Memory B cell (primary cell): ENCODE measurements at regions not wholly inside any gene's neighbourhood (a gene's known extent, or its start where the extent isn't known, plus 50 kb on each side); places are given as distances from the start of the nearest gene placed in this dataset.

Experiments used
- ATAC-seq: fragments of 150-1000 bp; cut with Tn5 transposase; 2 replicates; pipeline ENCODE4 v1.10.0; 2021; ENCODE audit warnings: low read depth, mild to moderate bottlenecking, moderate library complexity
- DNase-seq, 2 donors: peaks; one replicate each; pipeline ENCODE4 v3.0.0; 2022; ENCODE audit warnings: low spot score in 2 of 2
- H3K27ac Mint-ChIP-seq: one replicate; pipeline ENCODE4 v1.8.0; 2022; ENCODE audit warnings: mild to moderate bottlenecking, moderate library complexity, mixed read lengths
- H3K27me3 Mint-ChIP-seq: one replicate; pipeline ENCODE4 v1.8.0; 2022; ENCODE audit warnings: mixed read lengths
- H3K36me3 Mint-ChIP-seq: one replicate; pipeline ENCODE4 v1.8.0; 2022; ENCODE audit warnings: mild to moderate bottlenecking, mixed read lengths
- H3K4me1 Mint-ChIP-seq: one replicate; pipeline ENCODE4 v1.8.0; 2022; ENCODE audit warnings: mixed read lengths
- H3K4me3 Mint-ChIP-seq: one replicate; pipeline ENCODE4 v1.8.0; 2022; ENCODE audit warnings: mild to moderate bottlenecking, moderate library complexity, mixed read lengths
- H3K9me3 Mint-ChIP-seq: one replicate; pipeline ENCODE4 v1.8.0; 2022; ENCODE audit warnings: mixed read lengths

DNA sequence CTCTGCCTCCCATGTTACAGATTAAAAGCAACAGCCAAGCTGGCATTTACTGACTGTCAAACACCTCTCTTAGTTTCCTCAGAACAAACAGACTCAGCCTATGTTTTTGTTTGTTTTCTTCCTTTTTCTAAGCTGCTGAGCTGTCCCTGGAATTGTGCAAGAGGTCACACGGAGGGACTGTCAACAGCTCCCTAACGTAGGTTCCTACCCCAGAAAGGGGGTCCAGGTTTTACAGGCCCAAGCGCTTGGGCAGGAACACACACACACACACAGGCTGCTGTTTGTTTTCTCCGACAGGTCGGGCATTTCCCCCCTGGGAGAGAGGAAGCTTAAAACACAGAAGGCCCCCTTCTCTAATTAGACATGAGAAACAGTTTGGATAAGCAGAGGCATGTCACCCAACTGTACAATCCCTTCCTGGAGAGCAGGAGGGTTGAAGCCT lies 739.6 kb upstream of the TBX3 start:
- no peak overlapping the region for H3K4me3 Mint-ChIP-seq
- ATAC-seq (no peak), DNase-seq (no peak)
- no peaks in the 10 kb centered on the region for H3K4me1 Mint-ChIP-seq
- H3K36me3 Mint-ChIP-seq, result no peaks in the 10 kb centered on the region
- H3K27ac Mint-ChIP-seq, result no peak overlapping the region
- peaks cover 4% of the 10 kb centered on the region for H3K9me3 Mint-ChIP-seq
- no peaks in the 10 kb centered on the region for H3K27me3 Mint-ChIP-seq

DNA sequence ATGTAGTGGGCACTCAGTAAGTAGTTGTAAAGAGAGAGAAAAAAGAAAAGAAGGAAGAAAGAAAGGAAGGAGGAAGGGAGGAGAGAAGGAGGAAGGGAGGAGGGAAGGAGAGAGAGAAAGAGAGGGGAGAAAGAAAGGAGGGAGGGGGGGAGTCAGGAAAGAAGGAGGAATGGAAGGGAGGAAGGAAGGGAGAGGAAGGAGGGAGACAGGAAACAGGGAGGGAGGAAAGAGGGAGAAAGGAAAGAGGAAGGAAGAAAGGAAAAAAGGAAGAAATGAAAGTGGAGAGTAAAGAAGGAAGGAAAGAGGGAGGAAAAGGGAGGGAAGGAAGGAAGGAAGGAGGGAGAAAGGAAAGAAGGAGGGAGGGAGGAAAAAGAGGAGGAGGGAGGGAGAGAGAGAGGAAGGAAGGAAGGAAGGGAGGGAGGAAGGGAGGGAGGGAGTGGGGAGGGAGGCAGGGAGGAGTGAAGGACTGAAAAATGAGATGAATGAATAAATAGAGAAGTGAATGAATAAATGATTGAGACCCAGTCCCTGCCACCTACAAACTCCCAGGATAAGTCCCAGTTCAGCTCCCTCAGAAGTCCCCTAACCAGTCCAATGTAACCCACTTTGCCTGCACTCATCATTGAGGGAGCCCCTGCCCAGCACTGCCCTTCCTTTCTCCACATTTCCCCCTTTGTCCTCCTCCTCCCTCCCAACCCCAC lies 739.0 kb upstream of the TBX3 start:
- DNase-seq, result no peak
- Mint-ChIP-seq H3K4me3 (no peak overlapping the region), H3K27me3 (no peaks in the 10 kb centered on the region), H3K36me3 (no peaks in the 10 kb centered on the region), H3K27ac (no peak overlapping the region), H3K9me3 (peaks cover 4% of the 10 kb centered on the region), H3K4me1 (no peaks in the 10 kb centered on the region)
- no peak for ATAC-seq

DNA sequence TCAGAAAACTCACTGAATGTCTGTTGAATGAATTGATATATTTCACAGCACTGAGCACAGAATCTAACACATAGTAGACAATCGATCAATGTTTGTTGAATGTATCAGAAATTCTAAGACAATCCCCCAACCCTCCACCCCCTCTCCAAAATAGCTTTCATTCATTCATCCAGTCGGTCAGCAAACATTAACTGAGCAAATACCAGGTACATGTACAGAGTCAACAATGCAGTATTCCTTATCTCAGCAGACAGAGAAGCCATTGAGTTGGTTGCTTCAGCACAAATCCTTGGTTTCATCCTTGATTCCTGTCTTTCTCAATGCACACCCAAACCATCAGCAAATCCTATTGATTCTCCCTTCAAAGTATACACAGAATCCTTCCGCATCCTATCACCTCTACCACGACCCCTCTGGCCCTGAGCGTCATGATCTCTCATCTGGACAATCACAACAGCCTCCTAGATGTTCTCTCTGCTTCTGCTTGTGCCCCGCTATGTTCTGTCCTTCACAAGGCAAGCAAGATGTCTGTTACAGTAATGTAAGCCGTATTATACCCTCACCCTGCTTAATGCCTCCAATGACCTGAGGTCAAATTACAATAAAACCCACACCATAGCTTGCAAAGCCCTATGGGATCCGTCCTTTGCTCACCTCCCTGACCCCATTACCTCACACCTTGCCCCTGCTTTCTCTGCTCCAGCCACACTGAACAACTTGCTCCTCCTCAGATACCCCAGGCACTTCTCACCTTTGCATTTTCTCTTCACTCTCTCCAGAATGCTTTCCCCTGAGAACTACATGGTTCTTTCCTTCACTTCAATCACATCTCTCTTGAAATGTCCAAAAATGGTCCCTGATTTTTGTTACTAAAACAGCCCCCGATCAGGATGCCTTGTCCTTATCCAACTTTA lies 738.1 kb upstream of the TBX3 start:
- no peaks in the 10 kb centered on the region for H3K27me3 Mint-ChIP-seq
- H3K27ac Mint-ChIP-seq, result no peak overlapping the region
- peaks cover 7% of the 10 kb centered on the region for H3K9me3 Mint-ChIP-seq
- H3K4me3 Mint-ChIP-seq, result no peak overlapping the region
- H3K36me3 Mint-ChIP-seq, result no peaks in the 10 kb centered on the region
- no peaks in the 10 kb centered on the region for H3K4me1 Mint-ChIP-seq
- ATAC-seq (no peak), DNase-seq (no peak)

DNA sequence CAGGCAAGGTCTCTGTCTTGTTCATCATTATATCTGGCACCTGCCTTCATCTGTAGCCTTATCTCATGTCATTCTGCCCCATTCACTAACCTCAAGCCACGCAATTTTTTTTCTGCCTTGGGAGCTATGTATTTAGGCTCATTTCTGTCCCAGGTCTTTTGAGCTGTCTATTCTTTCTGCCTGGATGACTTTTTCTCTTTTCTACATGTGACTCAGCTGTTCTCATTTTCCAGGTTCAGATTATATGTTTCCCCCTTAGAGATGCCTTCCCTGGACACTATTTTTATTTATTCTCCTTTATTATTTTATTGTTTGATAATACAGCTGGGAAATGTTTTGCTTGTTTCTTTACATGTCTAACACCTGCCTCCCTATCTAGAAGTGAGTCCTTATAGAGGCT lies 737.4 kb upstream of the TBX3 start:
- no peak for ATAC-seq
- H3K27ac Mint-ChIP-seq, result no peak overlapping the region
- no peaks in the 10 kb centered on the region for H3K4me1 Mint-ChIP-seq
- H3K9me3 Mint-ChIP-seq, result peaks cover 9% of the 10 kb centered on the region
- DNase-seq, result no peak
- H3K27me3 Mint-ChIP-seq, result no peaks in the 10 kb centered on the region
- no peaks in the 10 kb centered on the region for H3K36me3 Mint-ChIP-seq
- H3K4me3 Mint-ChIP-seq, result no peak overlapping the region

DNA sequence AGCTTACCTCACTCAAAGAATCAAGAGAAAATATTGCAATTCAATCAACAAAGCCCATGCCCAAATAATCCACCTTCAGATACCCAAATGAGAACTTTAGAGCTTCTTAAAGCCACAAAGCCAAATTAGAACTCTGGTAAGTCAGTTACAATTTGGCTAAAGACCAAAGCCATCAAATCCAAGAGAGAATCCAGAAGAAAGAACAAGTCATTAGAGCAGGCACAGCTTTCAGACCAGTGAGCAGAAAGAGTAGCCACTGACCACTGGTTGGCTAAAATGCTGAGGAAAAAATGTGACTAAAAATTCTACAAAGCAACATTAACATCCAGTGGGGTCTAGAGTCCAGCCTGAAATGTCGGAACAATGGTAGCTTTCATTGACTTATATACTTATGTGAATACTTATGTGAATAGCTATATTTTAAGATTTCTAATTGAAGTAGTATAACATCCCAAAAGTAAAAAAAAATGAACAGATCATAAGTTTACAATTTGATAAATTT lies 735.2 kb upstream of the TBX3 start:
- ATAC-seq (no peak), DNase-seq (no peak)
- no peak overlapping the region for H3K4me3 Mint-ChIP-seq
- H3K27me3 Mint-ChIP-seq, result peaks cover under 1% of the 10 kb centered on the region
- H3K9me3 Mint-ChIP-seq, result peaks cover 7% of the 10 kb centered on the region
- H3K36me3 Mint-ChIP-seq, result no peaks in the 10 kb centered on the region
- no peak overlapping the region for H3K27ac Mint-ChIP-seq
- H3K4me1 Mint-ChIP-seq, result no peaks in the 10 kb centered on the region

DNA sequence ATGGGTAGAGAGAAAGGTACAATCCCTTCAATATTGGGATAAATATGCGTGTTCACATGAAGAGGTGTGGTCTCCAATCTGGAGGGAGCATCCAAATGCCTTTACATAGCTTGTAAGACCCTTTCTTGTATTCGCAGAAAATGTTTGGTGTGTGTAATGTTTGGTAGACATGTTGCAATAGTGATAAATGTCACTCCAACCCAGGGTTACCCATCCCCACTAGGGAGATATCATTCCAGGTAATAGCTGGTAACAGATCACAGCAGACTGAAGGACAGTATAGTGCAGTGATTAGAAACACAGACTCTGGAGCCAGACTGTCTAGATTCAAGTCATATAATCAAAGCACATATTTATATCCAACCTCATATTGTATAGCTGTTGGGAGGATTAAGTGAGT lies 733.6 kb upstream of the TBX3 start:
- no peak for ATAC-seq
- no peak overlapping the region for H3K27ac Mint-ChIP-seq
- DNase-seq, result no peak
- H3K36me3 Mint-ChIP-seq, result no peaks in the 10 kb centered on the region
- H3K27me3 Mint-ChIP-seq, result peaks cover 2% of the 10 kb centered on the region
- H3K9me3 Mint-ChIP-seq, result peaks cover 8% of the 10 kb centered on the region
- no peaks in the 10 kb centered on the region for H3K4me1 Mint-ChIP-seq
- H3K4me3 Mint-ChIP-seq, result no peak overlapping the region

DNA sequence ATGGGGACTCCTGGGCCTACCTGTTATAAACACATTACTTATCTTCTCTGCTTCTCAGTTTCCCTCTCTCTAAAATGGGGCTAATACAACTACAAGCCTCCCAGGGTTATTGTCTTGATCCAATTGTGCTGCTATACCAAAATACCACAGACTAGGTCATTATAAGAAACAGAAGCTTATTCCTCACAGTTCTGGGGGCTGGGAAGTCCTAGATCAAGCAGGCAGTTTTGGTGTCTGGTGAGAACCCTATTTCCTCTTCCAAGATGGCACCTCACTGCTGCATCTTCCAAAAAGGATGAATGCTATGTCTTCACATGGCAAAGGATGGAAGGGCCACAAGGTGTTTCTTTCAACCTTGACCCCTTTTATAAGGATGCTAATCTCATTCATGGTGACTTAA lies 732.9 kb upstream of the TBX3 start:
- Mint-ChIP-seq H3K27me3 (peaks cover 2% of the 10 kb centered on the region), H3K4me1 (no peaks in the 10 kb centered on the region), H3K4me3 (no peak overlapping the region), H3K36me3 (no peaks in the 10 kb centered on the region), H3K9me3 (peaks cover 8% of the 10 kb centered on the region), H3K27ac (no peak overlapping the region)
- ATAC-seq (no peak), DNase-seq (no peak)

DNA sequence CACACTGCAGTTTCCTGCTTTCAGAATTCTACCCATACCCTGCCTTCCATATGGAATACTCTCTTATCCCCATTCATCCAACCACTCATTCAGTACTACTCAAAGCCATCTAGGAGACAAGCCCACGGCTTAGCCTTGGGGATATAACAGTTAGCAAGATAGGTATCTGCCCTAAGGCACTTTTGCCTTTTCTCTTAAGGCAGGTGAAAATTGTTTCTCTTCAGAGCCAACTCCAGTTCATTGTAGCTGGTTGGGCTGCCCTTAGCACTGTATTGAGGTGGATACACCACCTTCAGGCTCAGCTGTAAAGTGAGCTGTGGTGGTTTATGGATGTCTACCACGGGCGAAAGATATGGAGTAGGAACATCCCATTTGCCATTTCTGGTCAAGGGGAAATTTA lies 729.7 kb upstream of the TBX3 start:
- no peak for DNase-seq
- Mint-ChIP-seq H3K27me3 (peaks cover 4% of the 10 kb centered on the region), H3K27ac (no peak overlapping the region), H3K4me3 (no peak overlapping the region), H3K9me3 (peaks cover 6% of the 10 kb centered on the region), H3K36me3 (no peaks in the 10 kb centered on the region), H3K4me1 (no peaks in the 10 kb centered on the region)
- ATAC-seq, result no peak

DNA sequence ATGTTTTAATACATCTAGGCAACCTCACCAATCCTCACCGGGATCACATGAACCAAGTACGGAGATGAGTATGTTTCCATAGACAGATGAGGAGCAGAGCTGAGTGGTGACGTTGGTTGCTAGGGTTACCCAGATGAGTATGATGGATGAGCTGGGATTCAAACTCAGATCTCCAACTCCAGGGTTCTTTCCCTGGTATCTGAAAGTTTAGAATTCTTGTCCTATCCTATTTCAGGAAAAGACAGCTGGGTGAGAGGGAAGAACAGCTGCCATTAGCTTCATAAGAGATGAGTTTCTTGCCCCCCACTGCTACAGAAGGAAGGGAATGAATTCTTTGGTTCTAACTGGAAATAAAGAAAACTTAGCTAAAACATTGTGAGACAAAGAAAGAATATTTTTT lies 728.9 kb upstream of the TBX3 start:
- no peak overlapping the region for H3K4me3 Mint-ChIP-seq
- H3K27me3 Mint-ChIP-seq, result peaks cover 4% of the 10 kb centered on the region
- no peak for ATAC-seq
- H3K27ac Mint-ChIP-seq, result no peak overlapping the region
- no peaks in the 10 kb centered on the region for H3K36me3 Mint-ChIP-seq
- peaks cover 6% of the 10 kb centered on the region for H3K9me3 Mint-ChIP-seq
- no peaks in the 10 kb centered on the region for H3K4me1 Mint-ChIP-seq
- no peak for DNase-seq

DNA sequence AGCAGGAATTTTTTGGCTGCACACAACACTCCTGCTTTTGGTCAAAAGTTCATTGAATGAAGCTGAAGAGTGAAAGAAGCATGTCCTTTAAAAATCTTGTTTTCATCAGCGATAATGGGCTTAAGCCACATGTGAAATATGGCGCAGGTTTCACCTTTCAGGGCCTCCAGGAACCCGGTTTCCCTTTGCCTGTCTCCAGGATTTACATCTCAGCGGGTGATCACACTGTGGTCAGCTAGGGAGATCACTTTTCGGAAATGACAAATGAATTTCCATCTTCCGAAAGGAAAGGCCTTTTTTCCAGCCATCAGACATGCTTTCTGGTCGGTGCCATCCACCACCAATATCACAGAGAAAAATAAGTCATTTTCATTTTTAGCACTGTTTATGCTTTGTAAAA lies 727.1 kb upstream of the TBX3 start:
- H3K4me3 Mint-ChIP-seq, result no peak overlapping the region

DNA sequence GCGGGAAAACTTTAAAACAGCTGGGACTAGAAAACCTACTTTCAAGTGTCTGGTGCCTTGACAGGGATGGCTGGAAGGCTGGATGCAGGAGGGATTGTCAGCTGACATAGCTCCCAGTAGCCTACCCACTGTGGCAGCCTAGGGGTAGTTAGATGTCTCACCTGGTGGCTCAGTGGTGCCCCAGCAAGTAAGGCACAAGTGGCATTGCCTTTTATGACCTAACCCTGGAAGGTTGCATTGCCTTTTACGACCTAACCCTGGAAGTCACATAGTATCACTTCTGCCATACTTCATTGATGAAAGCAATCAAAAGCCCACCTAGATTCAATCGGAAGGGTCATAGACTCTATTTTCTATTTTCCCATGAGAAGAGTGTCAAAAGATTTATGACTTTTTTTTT lies 724.7 kb upstream of the TBX3 start:
- Mint-ChIP-seq H3K4me1 (no peaks in the 10 kb centered on the region), H3K27me3 (peaks cover 2% of the 10 kb centered on the region), H3K27ac (no peak overlapping the region), H3K4me3 (no peak overlapping the region), H3K9me3 (no peaks in the 10 kb centered on the region), H3K36me3 (no peaks in the 10 kb centered on the region)
- DNase-seq (no peak), ATAC-seq (no peak)

More for the DNA sequence above, 727.1 kb upstream of the TBX3 start:
- Mint-ChIP-seq H3K9me3 (peaks cover 1% of the 10 kb centered on the region), H3K36me3 (no peaks in the 10 kb centered on the region), H3K27ac (no peak overlapping the region), H3K4me1 (no peaks in the 10 kb centered on the region), H3K27me3 (peaks cover 4% of the 10 kb centered on the region)
- DNase-seq (no peak), ATAC-seq (no peak)

DNA sequence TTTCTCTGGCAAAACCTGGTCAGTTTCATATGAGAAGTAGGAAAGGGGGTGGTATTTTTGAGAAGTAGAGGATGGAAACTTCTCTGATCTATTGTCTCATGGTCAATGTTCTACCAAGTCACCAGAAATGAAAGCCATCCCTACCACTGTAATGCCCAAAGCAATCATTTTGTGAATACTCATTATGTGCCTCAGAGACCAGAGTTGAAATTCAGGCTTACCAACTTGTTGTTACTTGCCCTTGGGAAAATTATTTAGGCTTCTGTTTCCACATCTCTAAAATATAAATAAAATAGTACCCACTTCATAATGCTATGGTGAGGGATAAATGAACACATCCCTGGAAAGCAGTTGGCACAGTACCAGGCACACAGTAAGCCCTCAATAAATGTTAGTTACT lies 723.7 kb upstream of the TBX3 start:
- no peak for DNase-seq
- Mint-ChIP-seq H3K4me3 (no peak overlapping the region), H3K27ac (no peak overlapping the region), H3K27me3 (peaks cover 2% of the 10 kb centered on the region), H3K36me3 (no peaks in the 10 kb centered on the region), H3K4me1 (no peaks in the 10 kb centered on the region), H3K9me3 (peaks cover 2% of the 10 kb centered on the region)
- no peak for ATAC-seq

DNA sequence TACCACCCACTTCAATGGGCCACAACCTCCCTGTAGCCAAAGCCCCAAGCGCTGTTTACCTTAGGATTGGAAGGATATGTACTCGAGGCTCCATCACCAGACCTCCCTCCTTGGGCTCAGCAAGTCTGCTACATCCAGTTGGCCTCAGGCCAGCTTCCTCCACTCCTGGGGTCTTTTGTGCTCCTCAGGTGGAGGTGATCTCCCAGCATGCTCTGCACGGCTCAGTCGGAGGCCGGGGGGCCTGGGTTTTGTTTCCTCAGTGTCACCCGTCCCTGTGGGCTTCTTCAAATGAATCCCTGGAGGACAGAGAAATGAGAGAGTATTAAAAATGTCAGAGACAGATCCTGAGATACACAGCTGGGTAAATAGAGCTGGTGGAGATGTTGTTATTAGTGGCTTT lies 723.1 kb upstream of the TBX3 start:
- no peak overlapping the region for H3K4me3 Mint-ChIP-seq
- peaks cover 2% of the 10 kb centered on the region for H3K27me3 Mint-ChIP-seq
- H3K36me3 Mint-ChIP-seq, result no peaks in the 10 kb centered on the region
- peaks cover 2% of the 10 kb centered on the region for H3K9me3 Mint-ChIP-seq
- no peak overlapping the region for H3K27ac Mint-ChIP-seq
- ATAC-seq, result no peak
- H3K4me1 Mint-ChIP-seq, result no peaks in the 10 kb centered on the region
- no peak for DNase-seq

DNA sequence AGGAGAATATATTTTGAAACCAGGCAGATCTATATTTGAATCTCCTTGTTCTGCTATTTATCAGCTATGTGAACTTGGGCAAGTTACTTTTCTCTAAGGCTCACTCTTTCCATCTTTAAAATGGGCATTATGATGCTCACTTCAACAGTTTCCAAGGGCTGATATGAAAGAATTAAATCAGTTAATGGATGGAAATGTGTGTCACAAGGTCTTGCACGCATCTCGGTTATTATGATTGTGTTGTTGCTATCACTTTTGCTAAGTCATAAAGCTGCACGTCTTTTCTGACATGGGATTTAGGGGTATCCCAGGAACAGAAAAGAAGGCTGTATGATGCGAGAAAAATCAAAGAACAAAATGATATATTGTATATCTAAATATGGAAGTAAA lies 721.5 kb upstream of the TBX3 start:
- H3K36me3 Mint-ChIP-seq, result no peaks in the 10 kb centered on the region
- no peaks in the 10 kb centered on the region for H3K4me1 Mint-ChIP-seq
- no peak overlapping the region for H3K27ac Mint-ChIP-seq
- no peak overlapping the region for H3K4me3 Mint-ChIP-seq
- peaks cover 2% of the 10 kb centered on the region for H3K9me3 Mint-ChIP-seq
- H3K27me3 Mint-ChIP-seq, result peaks cover 2% of the 10 kb centered on the region
- ATAC-seq (no peak), DNase-seq (no peak)
